PC-3 (cell line): ENCODE measurements at regions not wholly inside any gene's neighbourhood (a gene's known extent, or its start where the extent isn't known, plus 50 kb on each side); places are given as distances from the start of the nearest gene placed in this dataset.

Experiments used
- CTCF ChIP-seq: fragments of 300-600 bp; sonication (generic); conservative IDR thresholded peaks from 2 replicates; pipeline ENCODE4 v1.5.1; 2017; ENCODE audit warnings: antibody characterized with exemption, low read depth, mild to moderate bottlenecking, low read length
- EZH2 ChIP-seq: fragments of 300-600 bp; sonication (generic); IDR thresholded peaks from one replicate; pipeline ENCODE4 v1.6.1; 2017; ENCODE audit warnings: antibody characterized with exemption, mild to moderate bottlenecking, low read length; ENCODE audit not compliant: unreplicated experiment

GRCh38 chr12:84035766-84036165 lies 876.8 kb downstream of the SLC6A15 start:
- TF ChIP-seq CTCF: no peak
- no peak for TF ChIP-seq EZH2
